K562 (cell line): ENCODE measurements at regions not wholly inside any gene's neighbourhood (a gene's known extent, or its start where the extent isn't known, plus 50 kb on each side); places are given as distances from the start of the nearest gene placed in this dataset.

Experiments
- FOXA1 ChIP-seq: fragments of 450-650 bp; IDR thresholded peaks from 2 replicates; pipeline ENCODE4 v1.6.1; 2016; ENCODE audit warnings: mild to moderate bottlenecking, borderline replicate concordance
- FOXJ3 ChIP-seq: sonication (generic); formaldehyde crosslinking; IDR thresholded peaks from 2 replicates; pipeline ENCODE4 v1.4.0; 2020; ENCODE audit warnings: mild to moderate bottlenecking, missing genetic modification reagents
- MYC ChIP-seq, 2 experiments: fragments of 250-450 bp in 1 of 2; sonication (Bioruptor Pico) in 1 of 2; IDR thresholded peaks; 2 replicates each; pipeline versions ENCODE4 v1.5.1 to v1.6.1; 2012 to 2021; ENCODE audit warnings: low read depth in 2 of 2, borderline replicate concordance in 1 of 2, improper control_type of control experiment in 1 of 2, low read length in 1 of 2, mild to moderate bottlenecking in 1 of 2, moderate library complexity in 1 of 2
- POLR2A ChIP-seq: fragments of 450-650 bp; conservative IDR thresholded peaks from 2 replicates; pipeline ENCODE4 v1.6.1; 2016
- POLR2AphosphoS2 ChIP-seq: IDR thresholded peaks from 2 replicates; pipeline ENCODE4 v1.6.1; 2012; ENCODE audit warnings: low read length, improper control_type of control experiment
- POLR2AphosphoS5 ChIP-seq: IDR thresholded peaks from 2 replicates; pipeline ENCODE4 v1.6.1; 2011; ENCODE audit warnings: mild to moderate bottlenecking, low read depth, low read length, moderate library complexity; ENCODE audit not compliant: control insufficient read depth, insufficient read depth
- TAF1 ChIP-seq: IDR thresholded peaks from 2 replicates; pipeline ENCODE4 v1.6.1; 2011; ENCODE audit warnings: mild to moderate bottlenecking, low read length, moderate library complexity; ENCODE audit not compliant: insufficient read depth, control insufficient read depth, severe bottlenecking; ENCODE audit errors: extremely low read depth
- TF ChIP-seq, protein P1 (sequence below), 3 experiments: IDR thresholded peaks in 2 of 3; conservative IDR thresholded peaks in 1 of 3; 2 replicates each; pipeline ENCODE4 v1.5.1; 2011 to 2012; ENCODE audit warnings: low read length in 3 of 3, mild to moderate bottlenecking in 3 of 3, control low read depth in 2 of 3, improper control_type of control experiment in 1 of 3, inconsistent platforms in 1 of 3, low read depth in 1 of 3, mixed read lengths in 1 of 3, moderate library complexity in 1 of 3; ENCODE audit not compliant: insufficient read depth in 2 of 3
- TF ChIP-seq, protein P2 (sequence below): sonication (generic); formaldehyde crosslinking; IDR thresholded peaks from 2 replicates; pipeline ENCODE4 v1.8.1; 2023; ENCODE audit warnings: missing genetic modification reagents, mild to moderate bottlenecking, borderline replicate concordance

GRCh38 chr3:126264381-126264780 lies 84.0 kb upstream of the ALDH1L1 start:
- no peak for TF ChIP-seq FOXA1
- no peak for TF ChIP-seq POLR2AphosphoS2
- TF ChIP-seq MYC (IDR thresholded peaks at IDR 0.05; ENCODE audit: low read depth, low read length), result no peak
- no peak for TF ChIP-seq MYC (CRISPR knock-in tag; IDR thresholded peaks at IDR 0.05; ENCODE audit: borderline replicate concordance, low read depth)
- no peak for TF ChIP-seq FOXJ3 (CRISPR knock-in tag)
- TF ChIP-seq POLR2AphosphoS5, result no peak
- TF ChIP-seq, protein P1, sequence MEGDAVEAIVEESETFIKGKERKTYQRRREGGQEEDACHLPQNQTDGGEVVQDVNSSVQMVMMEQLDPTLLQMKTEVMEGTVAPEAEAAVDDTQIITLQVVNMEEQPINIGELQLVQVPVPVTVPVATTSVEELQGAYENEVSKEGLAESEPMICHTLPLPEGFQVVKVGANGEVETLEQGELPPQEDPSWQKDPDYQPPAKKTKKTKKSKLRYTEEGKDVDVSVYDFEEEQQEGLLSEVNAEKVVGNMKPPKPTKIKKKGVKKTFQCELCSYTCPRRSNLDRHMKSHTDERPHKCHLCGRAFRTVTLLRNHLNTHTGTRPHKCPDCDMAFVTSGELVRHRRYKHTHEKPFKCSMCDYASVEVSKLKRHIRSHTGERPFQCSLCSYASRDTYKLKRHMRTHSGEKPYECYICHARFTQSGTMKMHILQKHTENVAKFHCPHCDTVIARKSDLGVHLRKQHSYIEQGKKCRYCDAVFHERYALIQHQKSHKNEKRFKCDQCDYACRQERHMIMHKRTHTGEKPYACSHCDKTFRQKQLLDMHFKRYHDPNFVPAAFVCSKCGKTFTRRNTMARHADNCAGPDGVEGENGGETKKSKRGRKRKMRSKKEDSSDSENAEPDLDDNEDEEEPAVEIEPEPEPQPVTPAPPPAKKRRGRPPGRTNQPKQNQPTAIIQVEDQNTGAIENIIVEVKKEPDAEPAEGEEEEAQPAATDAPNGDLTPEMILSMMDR (IDR thresholded peaks at IDR 0.05 in 2 of 3, conservative IDR thresholded peaks at IDR 0.05 in 1 of 3; ENCODE audit: insufficient read depth in 2 of 3, low read depth in 1 of 3, low read length in 3 of 3), result no peak
- no peak for TF ChIP-seq POLR2A
- TF ChIP-seq TAF1, result no peak
- TF ChIP-seq, protein P2, sequence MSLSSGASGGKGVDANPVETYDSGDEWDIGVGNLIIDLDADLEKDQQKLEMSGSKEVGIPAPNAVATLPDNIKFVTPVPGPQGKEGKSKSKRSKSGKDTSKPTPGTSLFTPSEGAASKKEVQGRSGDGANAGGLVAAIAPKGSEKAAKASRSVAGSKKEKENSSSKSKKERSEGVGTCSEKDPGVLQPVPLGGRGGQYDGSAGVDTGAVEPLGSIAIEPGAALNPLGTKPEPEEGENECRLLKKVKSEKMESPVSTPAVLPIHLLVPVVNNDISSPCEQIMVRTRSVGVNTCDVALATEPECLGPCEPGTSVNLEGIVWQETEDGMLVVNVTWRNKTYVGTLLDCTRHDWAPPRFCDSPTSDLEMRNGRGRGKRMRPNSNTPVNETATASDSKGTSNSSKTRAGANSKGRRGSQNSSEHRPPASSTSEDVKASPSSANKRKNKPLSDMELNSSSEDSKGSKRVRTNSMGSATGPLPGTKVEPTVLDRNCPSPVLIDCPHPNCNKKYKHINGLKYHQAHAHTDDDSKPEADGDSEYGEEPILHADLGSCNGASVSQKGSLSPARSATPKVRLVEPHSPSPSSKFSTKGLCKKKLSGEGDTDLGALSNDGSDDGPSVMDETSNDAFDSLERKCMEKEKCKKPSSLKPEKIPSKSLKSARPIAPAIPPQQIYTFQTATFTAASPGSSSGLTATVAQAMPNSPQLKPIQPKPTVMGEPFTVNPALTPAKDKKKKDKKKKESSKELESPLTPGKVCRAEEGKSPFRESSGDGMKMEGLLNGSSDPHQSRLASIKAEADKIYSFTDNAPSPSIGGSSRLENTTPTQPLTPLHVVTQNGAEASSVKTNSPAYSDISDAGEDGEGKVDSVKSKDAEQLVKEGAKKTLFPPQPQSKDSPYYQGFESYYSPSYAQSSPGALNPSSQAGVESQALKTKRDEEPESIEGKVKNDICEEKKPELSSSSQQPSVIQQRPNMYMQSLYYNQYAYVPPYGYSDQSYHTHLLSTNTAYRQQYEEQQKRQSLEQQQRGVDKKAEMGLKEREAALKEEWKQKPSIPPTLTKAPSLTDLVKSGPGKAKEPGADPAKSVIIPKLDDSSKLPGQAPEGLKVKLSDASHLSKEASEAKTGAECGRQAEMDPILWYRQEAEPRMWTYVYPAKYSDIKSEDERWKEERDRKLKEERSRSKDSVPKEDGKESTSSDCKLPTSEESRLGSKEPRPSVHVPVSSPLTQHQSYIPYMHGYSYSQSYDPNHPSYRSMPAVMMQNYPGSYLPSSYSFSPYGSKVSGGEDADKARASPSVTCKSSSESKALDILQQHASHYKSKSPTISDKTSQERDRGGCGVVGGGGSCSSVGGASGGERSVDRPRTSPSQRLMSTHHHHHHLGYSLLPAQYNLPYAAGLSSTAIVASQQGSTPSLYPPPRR (CRISPR knock-in tag), result no peak
